ENCODE measurements at regions not wholly inside any gene's neighbourhood (a gene's known extent, or its start where the extent isn't known, plus 50 kb on each side); places are given as distances from the start of the nearest gene placed in this dataset.

GRCh38 chr10:44242091-44242490, 142.8 kb downstream of the CXCL12 start:
- Histone ChIP-seq H3K4me2 (ENCODE audit: control insufficient read depth, extremely low read depth, insufficient read depth, low read depth, low read length) (no peak overlapping the region), H3K9me3 (ENCODE audit: control insufficient read depth, low read depth, low read length) (peaks cover 5% of the 10 kb centered on the region), H3K79me2 (ENCODE audit: control insufficient read depth, insufficient read depth, low read length) (no peaks in the 10 kb centered on the region), H3K4me1 (ENCODE audit: control insufficient read depth, extremely low read depth, insufficient read depth, low read length) (no peaks in the 10 kb centered on the region), H3K36me3 (ENCODE audit: control insufficient read depth in 2 of 2, extremely low read depth in 1 of 2, insufficient read depth in 2 of 2, low read length in 2 of 2) (no peaks in the 10 kb centered on the region), H3K27me3 (ENCODE audit: control insufficient read depth, extremely low read depth, insufficient read depth, low read length) (no peaks in the 10 kb centered on the region), H2AFZ (ENCODE audit: control insufficient read depth, low read length) (no peak overlapping the region), H4K20me1 (ENCODE audit: control insufficient read depth, extremely low read depth, insufficient read depth, low read length) (no peaks in the 10 kb centered on the region), H3K4me3 (ENCODE audit: control insufficient read depth in 2 of 3, extremely low read depth in 1 of 3, insufficient read depth in 2 of 3, low read depth in 1 of 3, low read length in 3 of 3) (no peak overlapping the region), H3K9ac (ENCODE audit: control insufficient read depth, extremely low read depth, insufficient read depth, low read length) (no peak overlapping the region), H3K27ac (ENCODE audit: control insufficient read depth, insufficient read depth, low read length) (no peak overlapping the region), H3K9me1 (ENCODE audit: control insufficient read depth, extremely low read depth, insufficient read depth, low read length) (no peaks in the 10 kb centered on the region)
- TF ChIP-seq, protein P1, sequence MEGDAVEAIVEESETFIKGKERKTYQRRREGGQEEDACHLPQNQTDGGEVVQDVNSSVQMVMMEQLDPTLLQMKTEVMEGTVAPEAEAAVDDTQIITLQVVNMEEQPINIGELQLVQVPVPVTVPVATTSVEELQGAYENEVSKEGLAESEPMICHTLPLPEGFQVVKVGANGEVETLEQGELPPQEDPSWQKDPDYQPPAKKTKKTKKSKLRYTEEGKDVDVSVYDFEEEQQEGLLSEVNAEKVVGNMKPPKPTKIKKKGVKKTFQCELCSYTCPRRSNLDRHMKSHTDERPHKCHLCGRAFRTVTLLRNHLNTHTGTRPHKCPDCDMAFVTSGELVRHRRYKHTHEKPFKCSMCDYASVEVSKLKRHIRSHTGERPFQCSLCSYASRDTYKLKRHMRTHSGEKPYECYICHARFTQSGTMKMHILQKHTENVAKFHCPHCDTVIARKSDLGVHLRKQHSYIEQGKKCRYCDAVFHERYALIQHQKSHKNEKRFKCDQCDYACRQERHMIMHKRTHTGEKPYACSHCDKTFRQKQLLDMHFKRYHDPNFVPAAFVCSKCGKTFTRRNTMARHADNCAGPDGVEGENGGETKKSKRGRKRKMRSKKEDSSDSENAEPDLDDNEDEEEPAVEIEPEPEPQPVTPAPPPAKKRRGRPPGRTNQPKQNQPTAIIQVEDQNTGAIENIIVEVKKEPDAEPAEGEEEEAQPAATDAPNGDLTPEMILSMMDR (optimal IDR thresholded peaks at IDR 0.05 in 1 of 3, IDR thresholded peaks at IDR 0.05 in 1 of 3, conservative IDR thresholded peaks at IDR 0.05 in 1 of 3; ENCODE audit: extremely low read depth in 1 of 3, insufficient read depth in 2 of 3, low read length in 3 of 3) = no peak
- TF ChIP-seq EZH2 (IDR thresholded peaks at IDR 0.05; ENCODE audit: low read length) = no peak
- dilution Hi-C loops (cut with MboI; ENCODE audit: extremely low pct_ligation_motif_present, low sequenced_read_pairs) = no loop called here
- DNase-seq (ENCODE audit: low read depth, low spot score) (no peak), FAIRE-seq (no peak)

DNA sequence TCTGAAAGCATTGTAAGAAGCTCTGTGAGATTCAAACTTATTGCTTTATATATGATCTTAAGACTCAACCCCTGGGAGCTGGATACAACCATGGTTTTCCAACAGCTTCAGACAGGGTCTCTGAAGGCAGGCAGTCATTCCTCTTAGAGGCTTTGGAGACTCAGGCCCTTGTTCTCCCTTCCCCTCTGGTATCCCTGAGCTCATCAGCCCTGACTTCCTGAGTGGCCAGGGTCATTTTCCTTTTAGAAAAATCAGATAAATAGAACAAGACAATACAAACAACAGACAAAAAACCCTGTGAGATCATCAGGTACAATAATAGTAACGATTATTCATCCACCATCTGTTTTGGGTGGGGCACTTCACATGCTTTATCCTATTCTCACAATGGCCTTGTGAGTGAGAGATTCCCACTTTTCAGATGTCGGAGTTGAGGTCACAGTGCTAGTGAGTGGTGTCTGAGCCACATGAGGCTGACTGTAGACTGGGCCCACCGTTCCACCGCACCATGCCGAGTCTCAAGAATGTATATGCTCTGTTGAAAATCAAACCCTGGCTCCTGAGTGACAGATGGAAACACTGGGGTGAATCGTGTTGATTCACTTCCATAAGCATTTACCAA, 144.2 kb downstream of the CXCL12 start:
- no peak overlapping the region for H3K4me2 ChIP-seq (ENCODE audit: control insufficient read depth, extremely low read depth, insufficient read depth, low read depth, low read length)
- H2AFZ ChIP-seq (ENCODE audit: control insufficient read depth, low read length) = no peak overlapping the region
- H4K20me1 ChIP-seq (ENCODE audit: control insufficient read depth, extremely low read depth, insufficient read depth, low read length) = no peaks in the 10 kb centered on the region
- no peaks in the 10 kb centered on the region for H3K79me2 ChIP-seq (ENCODE audit: control insufficient read depth, insufficient read depth, low read length)
- H3K9me1 ChIP-seq (ENCODE audit: control insufficient read depth, extremely low read depth, insufficient read depth, low read length) = no peaks in the 10 kb centered on the region
- no peaks in the 10 kb centered on the region for H3K36me3 ChIP-seq (ENCODE audit: control insufficient read depth in 2 of 2, extremely low read depth in 1 of 2, insufficient read depth in 2 of 2, low read length in 2 of 2)
- DNase-seq (ENCODE audit: low read depth, low spot score) = no peak
- no peaks in the 10 kb centered on the region for H3K27me3 ChIP-seq (ENCODE audit: control insufficient read depth, extremely low read depth, insufficient read depth, low read length)
- dilution Hi-C loops (cut with MboI; ENCODE audit: extremely low pct_ligation_motif_present, low sequenced_read_pairs) = no loop called here
- H3K4me3 ChIP-seq (ENCODE audit: control insufficient read depth in 2 of 3, extremely low read depth in 1 of 3, insufficient read depth in 2 of 3, low read depth in 1 of 3, low read length in 3 of 3) = no peak overlapping the region
- peaks cover 5% of the 10 kb centered on the region for H3K9me3 ChIP-seq (ENCODE audit: control insufficient read depth, low read depth, low read length)
- H3K27ac ChIP-seq (ENCODE audit: control insufficient read depth, insufficient read depth, low read length) = no peak overlapping the region
- H3K9ac ChIP-seq (ENCODE audit: control insufficient read depth, extremely low read depth, insufficient read depth, low read length) = no peak overlapping the region
- FAIRE-seq = no peak
- H3K4me1 ChIP-seq (ENCODE audit: control insufficient read depth, extremely low read depth, insufficient read depth, low read length) = no peaks in the 10 kb centered on the region
- TF ChIP-seq, protein P1 (optimal IDR thresholded peaks at IDR 0.05 in 1 of 3, IDR thresholded peaks at IDR 0.05 in 1 of 3, conservative IDR thresholded peaks at IDR 0.05 in 1 of 3; ENCODE audit: extremely low read depth in 1 of 3, insufficient read depth in 2 of 3, low read length in 3 of 3) = no peak
- TF ChIP-seq EZH2 (IDR thresholded peaks at IDR 0.05; ENCODE audit: low read length) = no peak
